HG02678 (cell line): ENCODE measurements at regions not wholly inside any gene's neighbourhood (a gene's known extent, or its start where the extent isn't known, plus 50 kb on each side); places are given as distances from the start of the nearest gene placed in this dataset.

Experiments used
- ATAC-seq: cut with Tn5 transposase; IDR thresholded peaks from one replicate; pipeline ENCODE4 v1.9.1; 2021; ENCODE audit warnings: mild to moderate bottlenecking, moderate library complexity; ENCODE audit not compliant: unreplicated experiment

DNA sequence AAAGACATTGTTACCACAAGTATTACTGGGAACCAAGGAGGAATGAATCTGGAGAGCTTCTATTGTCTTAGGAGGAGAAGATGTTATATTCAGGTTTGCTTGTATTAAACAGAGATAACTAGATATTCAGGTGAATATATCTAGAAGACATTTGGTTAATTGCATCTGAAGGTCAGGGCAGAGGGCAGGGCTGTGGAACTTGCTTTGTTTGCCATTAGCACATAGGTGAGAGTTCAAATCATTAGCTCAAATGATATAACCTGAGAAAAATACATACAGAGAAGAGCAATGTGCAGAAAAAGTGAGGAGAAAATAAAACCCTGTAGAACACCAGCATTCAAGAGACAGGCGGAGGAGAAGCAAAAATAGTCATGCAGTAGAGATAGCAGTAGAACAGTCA is 116.8 kb downstream of the DNAJB9 start:
- no peak for ATAC-seq

DNA sequence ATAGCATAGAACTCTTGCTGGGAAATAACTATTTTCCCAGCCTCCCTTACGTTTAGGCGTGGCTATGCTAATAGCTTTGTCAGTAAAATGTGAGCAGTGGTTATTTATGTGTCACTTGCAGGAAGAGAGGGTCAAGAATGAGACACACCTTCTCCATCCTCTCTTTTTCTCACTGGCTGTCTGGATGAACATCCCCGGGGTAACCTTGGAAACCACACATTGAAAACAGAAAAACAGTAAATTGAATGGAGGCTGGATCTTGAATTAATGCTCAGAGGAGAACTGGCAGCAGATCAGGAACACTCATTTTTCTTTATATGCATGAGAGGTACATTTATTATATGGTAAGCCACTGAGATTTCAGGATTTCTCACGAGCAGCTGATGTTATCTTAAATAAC is 127.6 kb downstream of the DNAJB9 start:
- ATAC-seq: no peak

DNA sequence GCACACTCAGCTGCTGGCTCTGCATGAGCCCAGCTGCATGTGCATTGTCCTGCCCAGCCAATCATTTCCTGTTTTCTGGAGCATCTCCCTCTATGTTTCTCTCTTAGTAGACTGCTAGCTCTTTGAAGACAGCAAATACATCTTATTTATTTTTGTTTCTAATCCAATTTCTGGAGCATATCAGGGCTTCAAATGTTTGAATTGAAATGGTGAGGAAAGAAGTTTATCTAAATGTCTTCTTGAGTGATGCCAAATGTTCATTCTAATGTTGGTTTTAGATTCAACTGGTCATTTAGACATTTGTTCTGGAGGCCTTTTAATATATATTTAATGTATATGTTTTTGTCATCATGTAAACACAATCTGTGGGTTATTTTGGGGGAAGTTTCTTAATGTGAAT is 141.9 kb downstream of the DNAJB9 start:
- no peak for ATAC-seq

DNA sequence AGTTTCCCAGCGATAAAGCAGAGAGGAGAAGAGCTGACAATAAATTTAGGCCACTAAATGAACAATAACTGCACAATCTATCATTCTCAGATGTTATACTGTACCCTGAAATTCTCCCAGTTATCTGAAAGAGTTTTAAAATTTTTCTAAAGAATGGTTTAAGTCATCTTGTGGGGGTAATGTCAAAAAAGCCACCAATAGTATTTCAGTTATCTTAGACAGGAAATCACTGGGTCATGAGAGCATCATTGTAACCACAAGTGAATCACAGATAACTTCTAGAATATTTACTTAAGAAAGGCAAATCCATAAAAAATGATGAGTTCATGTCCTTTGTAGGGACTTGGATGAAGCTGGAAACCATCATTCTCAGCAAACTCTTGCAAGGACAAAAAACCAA is 147.1 kb downstream of the DNAJB9 start:
- no peak for ATAC-seq

DNA sequence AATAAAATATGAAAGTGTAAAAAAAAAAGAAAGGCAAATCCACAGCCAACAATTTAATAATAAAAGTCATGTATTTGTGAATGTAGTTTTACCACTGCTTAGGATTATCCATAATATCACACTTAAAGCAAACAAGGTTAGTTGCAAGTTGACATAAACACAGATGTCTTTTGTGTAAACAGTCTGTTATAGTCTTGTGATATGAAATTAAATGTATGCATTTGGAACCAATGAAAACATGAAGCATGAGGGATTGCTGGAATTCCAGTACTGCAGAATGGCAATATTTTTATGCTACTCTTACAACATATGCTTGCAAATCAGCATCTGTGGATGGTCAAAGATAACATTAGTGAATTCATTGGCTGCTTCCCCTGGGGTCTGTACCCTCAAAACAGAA is 148.1 kb downstream of the DNAJB9 start:
- no peak for ATAC-seq

DNA sequence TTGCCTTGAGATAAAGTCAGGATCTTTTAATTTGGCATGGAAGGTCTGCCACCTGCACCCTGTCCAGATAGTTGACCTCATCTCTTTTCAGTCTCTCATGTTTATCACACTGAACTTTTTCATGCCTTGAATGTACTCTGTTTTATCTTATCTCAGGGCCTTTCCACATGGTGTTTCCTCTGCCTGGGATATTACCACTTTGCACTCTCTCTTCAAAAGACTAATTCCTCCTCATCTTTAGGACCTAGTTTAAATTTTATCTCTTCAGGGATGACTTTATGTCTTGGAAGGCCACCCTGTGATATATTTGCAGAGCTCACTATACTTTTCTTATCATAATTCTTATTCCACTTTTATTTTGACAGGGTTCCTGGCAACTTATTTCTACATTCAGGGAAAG is 150.0 kb downstream of the DNAJB9 start:
- ATAC-seq: no peak

DNA sequence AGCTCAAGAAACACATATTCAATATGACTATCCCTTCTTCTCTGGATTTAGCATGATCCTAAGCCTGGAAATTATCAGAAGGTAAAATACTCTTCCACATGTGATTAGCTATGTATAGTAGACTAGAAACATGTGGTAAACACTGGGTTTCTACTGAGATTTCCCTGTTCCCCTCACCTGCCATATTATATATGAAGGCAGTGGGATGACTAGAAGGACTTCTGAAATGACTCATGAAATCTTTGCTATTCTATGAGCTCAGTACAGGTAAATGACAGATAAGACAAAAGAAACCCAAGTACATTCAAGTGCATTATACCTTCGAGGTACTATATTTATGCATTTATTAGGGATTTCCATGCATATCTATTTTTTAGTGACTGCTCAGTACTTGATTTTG is 152.9 kb downstream of the DNAJB9 start:
- no peak for ATAC-seq

DNA sequence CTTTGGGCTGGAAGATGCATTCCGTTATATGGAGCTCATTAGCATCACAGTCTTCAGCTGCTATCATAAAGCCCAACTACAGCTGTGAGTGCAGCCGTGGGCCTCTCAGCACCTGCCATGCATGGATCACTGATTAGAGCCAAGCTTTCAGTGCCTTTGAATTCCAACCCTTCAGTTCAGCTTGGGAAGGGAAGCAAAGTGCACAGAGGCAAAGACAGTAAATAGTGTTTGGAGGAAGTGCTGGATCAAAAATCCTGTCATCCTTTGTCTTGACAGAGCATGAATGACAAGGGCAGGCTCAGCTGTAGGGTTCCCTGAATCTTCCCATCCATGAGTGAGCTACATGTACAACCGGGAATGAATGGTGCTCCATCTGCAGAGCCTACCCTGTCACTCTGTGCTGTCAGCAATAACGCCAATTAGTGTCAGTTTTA is 153.7 kb downstream of the DNAJB9 start:
- ATAC-seq: no peak

DNA sequence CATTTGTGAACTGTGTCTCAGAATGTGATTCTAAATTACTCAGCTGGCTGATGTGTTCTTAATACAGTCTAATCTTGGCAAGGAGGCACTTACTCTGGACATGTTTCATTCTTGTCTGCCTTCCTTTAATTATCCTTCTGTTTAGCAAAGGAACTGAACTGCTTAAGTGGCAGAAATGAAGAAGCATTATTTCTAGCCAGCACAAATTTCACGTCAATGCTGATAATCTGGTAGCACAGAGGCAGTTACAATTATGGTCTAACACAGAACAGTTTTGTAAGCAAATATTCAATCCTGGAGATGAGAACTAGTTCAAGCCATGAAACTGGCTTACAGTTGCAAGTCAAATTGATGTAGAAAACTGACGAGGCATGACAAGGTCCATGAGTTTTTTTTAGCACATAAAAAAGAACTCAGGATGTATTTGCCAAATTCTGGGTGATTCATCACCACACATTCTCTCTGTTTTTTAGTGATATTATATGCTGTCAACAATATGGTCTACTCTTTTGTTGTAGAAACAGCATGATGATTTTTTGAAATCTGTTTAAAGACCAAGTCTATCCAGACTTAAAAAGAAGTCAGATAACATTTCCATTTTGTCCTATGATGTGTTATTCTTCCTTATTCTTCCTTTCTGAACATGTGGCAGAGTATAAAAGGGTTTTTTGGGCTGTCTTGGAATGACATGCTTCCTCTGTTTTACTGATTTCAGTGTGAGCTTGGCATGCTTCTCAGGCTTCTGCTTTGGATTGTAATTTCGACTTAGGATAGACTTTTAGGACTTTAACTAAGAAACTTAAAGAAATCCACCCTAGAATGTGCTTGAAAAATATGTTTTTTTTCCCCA is 154.8 kb downstream of the DNAJB9 start:
- no peak for ATAC-seq

DNA sequence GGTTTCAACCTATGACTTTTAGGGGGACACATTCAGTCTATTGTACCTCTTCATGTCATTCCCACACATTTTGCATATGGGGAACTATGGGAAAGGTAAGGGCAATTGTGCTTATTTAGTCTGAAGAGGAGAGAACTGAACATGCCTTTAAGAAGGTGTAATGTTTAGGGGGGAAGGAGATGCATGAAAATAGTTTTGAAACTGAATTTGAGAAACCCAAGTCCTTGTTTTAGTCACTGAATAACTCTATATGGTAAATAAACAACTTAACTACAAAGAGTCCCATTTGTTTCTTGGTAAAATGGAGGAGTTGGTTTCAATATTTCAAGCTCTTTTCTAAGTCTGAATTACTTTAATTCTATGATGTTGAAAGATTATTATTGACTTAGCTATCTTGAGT is 166.1 kb downstream of the DNAJB9 start:
- ATAC-seq: peak; percentile 49

DNA sequence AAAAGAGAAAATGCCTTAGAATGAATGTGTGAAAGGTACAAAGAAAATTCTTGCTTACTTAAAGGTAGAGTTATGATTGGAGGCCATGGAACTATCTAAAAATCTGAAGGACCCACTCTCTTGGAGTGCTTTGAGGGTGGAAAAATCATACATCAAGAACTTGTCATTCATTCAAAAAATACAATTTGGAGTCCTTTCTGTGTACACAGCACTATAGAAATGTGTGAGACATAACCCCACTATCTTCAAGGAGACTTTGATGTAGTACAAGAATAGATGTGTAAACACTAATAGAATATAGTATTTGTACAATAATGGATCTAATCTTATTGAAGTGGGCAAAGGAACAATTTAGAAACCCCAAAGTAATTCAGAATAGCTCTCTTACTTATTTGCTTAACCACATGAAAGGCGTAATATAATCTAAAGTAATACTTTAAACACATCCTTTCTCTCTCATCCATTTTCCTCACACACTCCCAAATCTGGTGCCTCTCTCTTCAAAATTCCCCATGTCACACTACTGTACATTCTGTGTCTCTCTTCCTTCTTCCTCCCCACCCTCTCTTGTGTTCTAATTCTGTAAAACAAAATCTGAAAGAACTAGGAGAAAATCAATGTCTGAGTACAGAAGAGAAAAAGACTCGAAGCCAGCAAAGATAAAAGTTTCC is 166.7 kb downstream of the DNAJB9 start:
- no peak for ATAC-seq

DNA sequence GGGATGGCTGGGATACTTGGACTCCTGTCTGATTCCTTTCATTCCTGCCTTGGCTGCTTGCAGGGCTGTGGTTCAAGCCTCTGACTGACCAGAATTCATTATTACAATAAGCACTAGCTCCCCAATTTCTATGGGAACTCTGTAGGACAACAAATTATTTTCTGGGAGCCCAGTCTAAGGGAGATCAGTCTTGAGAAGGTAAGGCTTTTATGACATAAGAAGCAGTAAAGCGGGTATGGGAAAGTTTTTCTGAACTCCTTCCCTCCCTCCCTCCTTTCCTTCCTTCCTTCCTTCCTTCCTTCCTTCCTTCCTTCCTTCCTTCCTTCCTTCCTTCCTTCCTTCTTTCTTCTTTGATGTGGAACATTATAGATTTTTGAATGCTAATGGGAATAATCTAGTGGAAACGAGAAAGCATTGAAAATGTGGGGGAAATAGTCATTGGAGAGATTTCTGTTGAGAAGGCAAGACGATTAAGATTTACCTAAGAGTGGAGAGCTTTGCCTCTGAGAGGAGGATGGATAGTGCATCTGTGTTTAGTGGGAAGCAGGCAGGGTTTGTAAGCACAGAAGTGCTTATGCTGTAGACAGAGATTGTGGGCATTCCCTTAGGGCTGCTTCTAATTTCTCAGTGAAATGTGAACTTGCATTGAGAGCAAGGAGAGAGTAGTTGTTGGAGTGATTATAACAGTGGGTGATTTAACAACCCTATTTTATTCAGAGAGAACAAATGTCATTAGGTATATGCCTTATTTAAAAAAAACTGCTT is 201.5 kb downstream of the DNAJB9 start:
- ATAC-seq: no peak

DNA sequence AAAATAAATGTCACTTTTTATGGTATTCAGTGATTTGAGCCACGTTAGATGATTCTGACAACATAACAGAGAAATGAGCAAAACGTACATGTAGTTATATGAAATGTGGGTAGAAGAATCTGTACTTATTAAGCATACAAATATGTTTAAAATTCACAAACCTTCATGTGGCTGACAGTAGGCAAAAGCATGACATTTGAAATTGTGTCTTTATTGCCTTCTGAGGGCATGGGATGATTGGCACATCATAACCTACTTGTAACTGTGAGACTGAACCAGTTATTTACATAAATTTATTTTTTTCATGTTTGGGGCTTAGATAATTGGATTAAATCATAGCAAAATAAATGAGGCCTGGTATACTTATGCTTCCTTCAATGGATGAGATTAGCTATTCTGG is 202.2 kb downstream of the DNAJB9 start:
- no peak for ATAC-seq

DNA sequence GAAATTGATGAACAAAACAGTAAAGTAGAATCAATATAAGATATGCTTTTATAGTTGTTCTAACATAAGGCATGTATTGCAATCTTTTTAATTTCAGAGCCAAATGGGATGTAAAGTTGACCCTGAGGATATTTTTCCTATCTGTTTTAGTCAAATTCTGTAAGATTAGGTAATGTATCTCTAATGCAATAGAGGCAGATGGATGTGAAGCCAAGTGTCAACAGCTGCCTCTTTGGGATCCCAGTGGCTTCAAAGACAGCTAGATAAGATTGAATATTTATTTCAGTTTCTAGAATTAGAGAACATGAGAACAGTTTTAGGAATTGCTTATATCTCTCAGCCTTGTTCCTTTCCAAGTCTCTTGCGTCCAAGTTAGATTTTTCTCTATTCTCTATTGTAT is 208.3 kb downstream of the DNAJB9 start:
- ATAC-seq: no peak

DNA sequence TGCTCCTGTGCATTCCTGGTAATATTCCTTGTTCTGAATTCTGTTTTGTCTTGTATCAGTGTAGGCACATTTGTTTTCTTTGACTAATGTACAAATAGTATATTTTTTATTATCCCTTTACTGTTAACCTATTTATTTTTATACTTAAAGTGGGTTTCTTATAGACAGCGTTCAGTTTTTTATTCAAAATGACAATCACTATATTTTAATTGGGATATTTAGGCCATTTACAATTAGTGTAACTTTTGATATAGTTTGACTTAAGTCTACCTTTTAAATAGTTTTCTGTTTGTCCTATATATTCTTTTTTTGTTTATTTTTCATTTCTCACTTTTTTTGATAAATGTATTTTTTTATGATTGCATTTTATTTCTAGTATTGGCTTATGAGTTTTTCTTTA is 219.8 kb downstream of the DNAJB9 start:
- no peak for ATAC-seq

DNA sequence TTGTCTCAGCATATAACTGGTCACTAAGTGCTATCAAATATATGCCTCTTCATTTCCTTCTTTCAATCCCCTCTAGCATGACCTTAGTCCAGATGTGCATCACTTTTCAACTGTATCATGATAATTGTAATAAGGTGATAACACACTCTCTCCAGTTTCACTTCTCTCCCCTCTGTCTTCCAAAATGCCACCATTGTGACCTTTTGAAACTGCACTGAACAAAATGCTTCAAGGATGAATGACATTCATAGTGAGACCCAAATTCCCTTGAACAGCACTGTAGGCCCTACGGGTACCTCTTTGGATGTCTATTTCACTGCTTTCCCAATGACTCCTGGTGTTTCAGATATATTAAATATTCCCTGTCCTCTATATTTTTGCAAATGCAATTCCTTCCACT is 224.8 kb downstream of the DNAJB9 start:
- ATAC-seq: no peak

DNA sequence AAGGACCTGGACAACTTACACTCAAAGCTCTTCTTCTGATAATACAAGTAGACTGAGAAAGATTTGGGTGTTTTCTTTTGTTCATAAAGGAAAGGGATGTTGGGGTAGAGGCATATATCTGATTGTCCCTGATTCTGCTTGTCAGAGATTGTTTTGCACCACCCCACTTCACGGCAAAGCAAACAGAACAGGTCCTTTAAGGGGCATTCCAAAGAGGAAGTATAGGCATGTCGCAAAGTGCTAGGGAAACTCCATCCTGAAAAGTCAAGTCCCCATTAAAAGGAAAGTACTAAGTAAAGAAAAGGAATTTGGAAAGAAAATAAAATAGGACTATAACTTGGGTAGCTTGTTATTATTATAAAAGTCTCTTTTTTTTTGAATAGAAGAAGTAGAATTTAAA is 233.0 kb downstream of the DNAJB9 start:
- ATAC-seq: no peak

DNA sequence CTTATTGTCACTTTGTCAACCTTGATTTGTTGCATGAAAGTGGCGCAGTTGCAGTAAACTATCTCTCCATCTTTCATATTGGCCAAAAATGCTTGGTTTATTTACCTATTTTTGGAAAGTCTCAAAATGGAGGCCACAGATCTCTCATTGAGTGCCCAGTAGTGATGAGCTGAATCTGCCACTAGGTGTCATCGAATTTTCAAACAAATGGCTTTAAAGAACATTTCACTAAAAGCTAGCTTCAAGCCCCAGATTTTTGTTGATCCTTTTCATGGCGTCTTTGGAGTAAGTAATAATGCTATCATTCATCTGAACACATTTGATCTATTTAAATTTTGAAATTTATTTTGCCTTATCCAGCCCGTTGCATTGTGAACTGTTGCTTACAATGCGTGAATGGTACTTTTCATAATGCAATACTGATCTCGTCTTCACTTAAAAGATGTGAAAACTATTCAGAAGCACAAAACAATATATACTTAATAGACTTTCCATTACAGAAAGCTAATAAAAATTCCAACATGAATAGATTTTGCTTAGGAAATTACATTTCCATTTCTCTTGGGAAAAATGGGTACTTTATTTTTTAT is 236.2 kb downstream of the DNAJB9 start:
- ATAC-seq: peak; percentile 48

DNA sequence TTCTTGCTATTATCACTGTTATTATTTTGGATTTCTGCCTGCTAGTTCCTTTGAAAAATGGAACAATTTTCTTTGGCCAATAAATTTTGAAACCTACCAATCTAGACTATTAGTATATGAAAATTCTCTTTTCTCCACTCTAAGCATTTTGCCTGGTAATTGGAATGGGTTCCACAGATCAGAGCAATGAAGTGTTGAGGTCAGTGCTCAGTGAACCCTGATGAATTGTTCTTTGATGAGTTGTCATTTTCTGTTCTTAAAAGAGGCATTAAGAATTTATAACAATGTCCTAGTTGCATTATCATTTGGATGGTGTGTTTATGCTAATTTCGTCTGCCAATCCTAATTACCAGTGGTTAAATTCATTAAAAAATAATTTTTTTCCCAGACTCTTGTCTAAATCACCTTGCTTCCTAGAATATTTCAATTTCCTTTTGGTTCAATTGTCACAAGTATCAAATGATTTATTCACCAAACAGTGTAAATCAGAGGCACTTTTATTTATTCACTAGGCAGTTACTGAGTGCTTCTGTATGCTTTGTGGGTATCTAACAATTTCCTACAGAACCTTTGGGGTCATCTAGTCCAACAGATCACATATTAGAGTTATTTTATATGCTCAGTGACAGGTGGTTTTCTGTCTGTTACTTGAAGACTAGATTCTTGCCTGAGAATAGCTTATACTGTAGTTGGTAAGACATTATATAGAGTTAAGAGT is 239.0 kb downstream of the DNAJB9 start:
- no peak for ATAC-seq

DNA sequence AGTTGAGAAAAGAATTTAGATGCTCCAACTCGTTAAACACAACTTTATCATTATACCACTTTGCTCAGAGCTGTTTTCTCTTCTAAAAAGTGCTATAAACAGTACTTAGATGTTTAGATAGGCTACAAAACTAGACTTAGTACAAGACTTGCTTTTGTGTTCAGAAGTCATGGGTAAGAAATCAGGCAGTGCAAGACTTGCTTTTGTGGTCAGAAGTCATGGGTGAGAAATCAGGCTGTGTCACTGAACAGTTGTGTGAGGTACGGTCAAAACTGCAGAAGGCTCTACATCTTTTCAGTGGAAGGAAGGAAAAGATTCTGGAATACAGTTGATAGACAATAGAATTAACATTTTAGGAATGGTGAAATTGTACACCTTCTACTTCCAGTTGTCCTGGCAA is 239.7 kb downstream of the DNAJB9 start:
- ATAC-seq: no peak
